Endothelial cell of umbilical vein (primary cell): ENCODE measurements at regions not wholly inside any gene's neighbourhood (a gene's known extent, or its start where the extent isn't known, plus 50 kb on each side); places are given as distances from the start of the nearest gene placed in this dataset.

Source experiments
- EZH2 ChIP-seq: IDR thresholded peaks from 2 replicates; pipeline ENCODE4 v1.6.1; 2012; ENCODE audit warnings: borderline replicate concordance, low read depth, mild to moderate bottlenecking, moderate library complexity, low read length, inconsistent platforms; ENCODE audit not compliant: severe bottlenecking
- FOS ChIP-seq: IDR thresholded peaks from 2 replicates; pipeline ENCODE4 v1.6.1; 2011; ENCODE audit warnings: mild to moderate bottlenecking, low read length, moderate library complexity, borderline replicate concordance; ENCODE audit not compliant: insufficient read depth
- GATA2 ChIP-seq: IDR thresholded peaks from 2 replicates; pipeline ENCODE4 v1.7.0; 2011; ENCODE audit warnings: low read depth, mild to moderate bottlenecking, moderate library complexity, mixed read lengths, low read length; ENCODE audit not compliant: insufficient read length, insufficient read depth
- POLR2A ChIP-seq: IDR thresholded peaks from 2 replicates; pipeline ENCODE4 v1.6.1; 2012; ENCODE audit warnings: low read depth, mild to moderate bottlenecking, control low read depth, low read length
- POLR2AphosphoS5 ChIP-seq: IDR thresholded peaks from 2 replicates; pipeline ENCODE4 v1.6.1; 2012; ENCODE audit warnings: low read depth, mild to moderate bottlenecking, control low read depth, low read length, moderate library complexity; ENCODE audit not compliant: insufficient read depth
- TF ChIP-seq, protein P1 (sequence below), 2 donors: IDR thresholded peaks; 1 replicate in 1 of 2; 2 replicates in 1 of 2; pipeline ENCODE4 v1.5.1; 2011; ENCODE audit warnings: low read length in 2 of 2, mild to moderate bottlenecking in 2 of 2, moderate library complexity in 2 of 2, control low read depth in 1 of 2, inconsistent platforms in 1 of 2, low read depth in 1 of 2; ENCODE audit not compliant: insufficient read depth in 1 of 2; ENCODE audit errors: extremely low read depth in 1 of 2

DNA sequence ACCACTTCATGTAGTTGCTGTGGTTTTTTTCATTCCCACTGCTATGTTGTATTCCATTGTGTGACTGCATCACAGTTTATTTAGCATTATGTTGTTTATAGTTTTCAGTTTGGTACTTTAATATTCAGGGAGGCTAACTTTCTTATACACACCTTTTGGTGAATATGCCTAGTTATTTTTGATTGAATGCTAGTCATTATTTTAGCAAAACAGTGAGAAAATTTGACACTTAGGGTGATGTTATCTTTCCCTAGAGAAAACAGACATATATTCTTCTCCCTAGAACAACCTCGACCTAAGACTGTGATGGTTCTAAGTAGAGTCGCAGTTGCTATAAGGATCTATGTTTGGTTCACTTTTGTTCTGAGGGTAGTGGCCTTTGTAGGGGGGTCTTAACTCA, 120.8 kb upstream of the B3GAT2 start:
- TF ChIP-seq, protein P1, sequence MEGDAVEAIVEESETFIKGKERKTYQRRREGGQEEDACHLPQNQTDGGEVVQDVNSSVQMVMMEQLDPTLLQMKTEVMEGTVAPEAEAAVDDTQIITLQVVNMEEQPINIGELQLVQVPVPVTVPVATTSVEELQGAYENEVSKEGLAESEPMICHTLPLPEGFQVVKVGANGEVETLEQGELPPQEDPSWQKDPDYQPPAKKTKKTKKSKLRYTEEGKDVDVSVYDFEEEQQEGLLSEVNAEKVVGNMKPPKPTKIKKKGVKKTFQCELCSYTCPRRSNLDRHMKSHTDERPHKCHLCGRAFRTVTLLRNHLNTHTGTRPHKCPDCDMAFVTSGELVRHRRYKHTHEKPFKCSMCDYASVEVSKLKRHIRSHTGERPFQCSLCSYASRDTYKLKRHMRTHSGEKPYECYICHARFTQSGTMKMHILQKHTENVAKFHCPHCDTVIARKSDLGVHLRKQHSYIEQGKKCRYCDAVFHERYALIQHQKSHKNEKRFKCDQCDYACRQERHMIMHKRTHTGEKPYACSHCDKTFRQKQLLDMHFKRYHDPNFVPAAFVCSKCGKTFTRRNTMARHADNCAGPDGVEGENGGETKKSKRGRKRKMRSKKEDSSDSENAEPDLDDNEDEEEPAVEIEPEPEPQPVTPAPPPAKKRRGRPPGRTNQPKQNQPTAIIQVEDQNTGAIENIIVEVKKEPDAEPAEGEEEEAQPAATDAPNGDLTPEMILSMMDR (IDR thresholded peaks at IDR 0.05; ENCODE audit: extremely low read depth in 1 of 2, insufficient read depth in 1 of 2, low read depth in 1 of 2, low read length in 2 of 2), result no peak
- TF ChIP-seq POLR2A, result no peak
- TF ChIP-seq EZH2, result no peak
- TF ChIP-seq GATA2, result no peak
- no peak for TF ChIP-seq POLR2AphosphoS5
- TF ChIP-seq FOS, result no peak
